ENCODE measurements at regions not wholly inside any gene's neighbourhood (a gene's known extent, or its start where the extent isn't known, plus 50 kb on each side); places are given as distances from the start of the nearest gene placed in this dataset.
"Not testable (repeated sequence)": the region's sequence is repeated elsewhere in the genome, so short reads cannot be mapped to it uniquely, and the experiment has no call there.

DNA sequence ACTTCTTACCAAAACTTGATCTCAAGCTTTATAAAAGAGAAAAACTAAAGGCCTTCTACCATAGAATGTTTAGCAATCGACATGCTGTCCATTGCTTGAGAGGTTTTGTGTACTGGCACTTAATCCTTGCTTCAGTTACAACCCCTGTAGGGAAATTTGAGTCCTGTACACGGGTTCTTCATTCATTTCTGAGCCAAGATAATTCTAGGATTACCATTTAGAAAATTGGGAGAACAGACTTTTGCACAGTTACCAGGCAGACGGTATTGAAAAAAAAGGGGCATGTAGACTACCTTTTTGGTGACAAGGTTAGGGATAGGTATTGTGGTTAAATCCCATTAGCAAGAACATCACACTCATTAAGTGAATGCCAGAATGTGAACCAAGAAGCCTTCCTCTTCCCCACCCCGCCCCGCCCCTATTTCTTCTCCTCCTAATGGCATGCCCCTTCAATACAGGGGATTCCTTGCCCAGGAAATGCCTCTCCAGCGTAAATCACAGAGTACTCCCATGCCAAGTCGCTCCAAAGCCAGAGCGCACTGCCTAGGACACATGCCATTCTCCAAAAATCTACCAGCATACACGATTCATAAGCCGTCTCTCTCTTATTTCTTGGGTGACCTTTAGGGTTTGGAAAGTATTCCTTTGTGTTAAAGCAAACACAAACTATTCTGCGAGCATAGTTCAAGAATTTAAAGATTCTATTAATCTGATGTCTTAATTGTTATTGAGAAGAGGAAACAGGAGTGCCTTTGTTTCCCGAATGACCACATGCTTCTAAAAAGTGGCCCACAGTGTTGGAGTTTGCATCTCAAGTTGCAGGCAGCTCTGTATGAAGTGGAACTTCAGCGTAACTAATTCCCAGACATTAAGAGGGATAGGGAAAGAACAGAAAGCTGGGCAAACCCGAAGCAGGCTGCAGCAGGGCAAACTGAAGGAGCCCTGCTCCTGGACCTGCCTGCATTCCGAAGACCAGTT is 164.0 kb upstream of the NR2F2 start:
- Histone ChIP-seq H3K9ac (ENCODE audit: low read length) (no peak overlapping the region), H3F3A (ENCODE audit: insufficient read depth, low read length) (no peaks in the 10 kb centered on the region), H3K4me1 (ENCODE audit: insufficient read depth, low read length, severe bottlenecking) (no peaks in the 10 kb centered on the region), H4K20me1 (ENCODE audit: insufficient read depth, low read length) (no peaks in the 10 kb centered on the region), H3K9me2 (ENCODE audit: low read depth, low read length) (no peaks in the 10 kb centered on the region), H3K27me3 (ENCODE audit: insufficient read depth, low read length) (no peaks in the 10 kb centered on the region), H2AFZ (ENCODE audit: low read length) (no peak overlapping the region), H3K9me3 (ENCODE audit: low read length) (no peaks in the 10 kb centered on the region), H3K4me3 (ENCODE audit: low read depth, low read length, poor library complexity, severe bottlenecking) (no peak overlapping the region), H3K27ac (ENCODE audit: low read depth, low read length, poor library complexity, severe bottlenecking) (no peak overlapping the region), H3K36me3 (ENCODE audit: insufficient read depth, low read length) (no peaks in the 10 kb centered on the region), H3K4me2 (ENCODE audit: low read length) (no peak overlapping the region), H3K79me2 (ENCODE audit: insufficient read depth, low read length) (no peaks in the 10 kb centered on the region)
- TF ChIP-seq, protein P1, sequence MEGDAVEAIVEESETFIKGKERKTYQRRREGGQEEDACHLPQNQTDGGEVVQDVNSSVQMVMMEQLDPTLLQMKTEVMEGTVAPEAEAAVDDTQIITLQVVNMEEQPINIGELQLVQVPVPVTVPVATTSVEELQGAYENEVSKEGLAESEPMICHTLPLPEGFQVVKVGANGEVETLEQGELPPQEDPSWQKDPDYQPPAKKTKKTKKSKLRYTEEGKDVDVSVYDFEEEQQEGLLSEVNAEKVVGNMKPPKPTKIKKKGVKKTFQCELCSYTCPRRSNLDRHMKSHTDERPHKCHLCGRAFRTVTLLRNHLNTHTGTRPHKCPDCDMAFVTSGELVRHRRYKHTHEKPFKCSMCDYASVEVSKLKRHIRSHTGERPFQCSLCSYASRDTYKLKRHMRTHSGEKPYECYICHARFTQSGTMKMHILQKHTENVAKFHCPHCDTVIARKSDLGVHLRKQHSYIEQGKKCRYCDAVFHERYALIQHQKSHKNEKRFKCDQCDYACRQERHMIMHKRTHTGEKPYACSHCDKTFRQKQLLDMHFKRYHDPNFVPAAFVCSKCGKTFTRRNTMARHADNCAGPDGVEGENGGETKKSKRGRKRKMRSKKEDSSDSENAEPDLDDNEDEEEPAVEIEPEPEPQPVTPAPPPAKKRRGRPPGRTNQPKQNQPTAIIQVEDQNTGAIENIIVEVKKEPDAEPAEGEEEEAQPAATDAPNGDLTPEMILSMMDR (IDR thresholded peaks at IDR 0.05; ENCODE audit: low read length) = no peak
- no peak for TF ChIP-seq EZH2 (IDR thresholded peaks at IDR 0.05; ENCODE audit: borderline replicate concordance, low read length)

DNA sequence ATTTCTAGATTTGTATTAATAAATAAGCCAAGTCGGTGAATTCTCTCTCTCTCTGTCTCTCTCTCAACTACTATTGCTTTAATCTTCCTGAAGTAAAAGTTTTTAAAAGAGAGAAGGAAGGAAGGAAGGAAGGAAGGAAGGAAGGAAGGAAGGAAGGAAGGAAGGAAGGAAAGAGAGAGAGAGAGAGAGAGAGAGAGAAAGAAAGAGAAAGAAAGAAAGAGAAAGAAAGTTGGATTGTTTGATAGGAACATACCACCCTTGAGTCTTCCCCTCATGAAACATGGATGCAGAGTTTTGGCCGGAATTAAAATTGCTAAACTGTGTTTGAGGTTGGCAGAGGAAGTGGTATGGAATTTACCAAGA is 159.9 kb upstream of the NR2F2 start:
- H3K27me3 ChIP-seq (ENCODE audit: insufficient read depth, low read length); H3F3A ChIP-seq (ENCODE audit: insufficient read depth, low read length); H3K4me1 ChIP-seq (ENCODE audit: insufficient read depth, low read length, severe bottlenecking); H4K20me1 ChIP-seq (ENCODE audit: insufficient read depth, low read length); H3K27ac ChIP-seq (ENCODE audit: low read depth, low read length, poor library complexity, severe bottlenecking); H3K36me3 ChIP-seq (ENCODE audit: insufficient read depth, low read length); H3K4me3 ChIP-seq (ENCODE audit: low read depth, low read length, poor library complexity, severe bottlenecking); H3K4me2 ChIP-seq (ENCODE audit: low read length); H3K9me2 ChIP-seq (ENCODE audit: low read depth, low read length); H3K9me3 ChIP-seq (ENCODE audit: low read length); H3K79me2 ChIP-seq (ENCODE audit: insufficient read depth, low read length); H2AFZ ChIP-seq (ENCODE audit: low read length); H3K9ac ChIP-seq (ENCODE audit: low read length): not testable (repeated sequence)

DNA sequence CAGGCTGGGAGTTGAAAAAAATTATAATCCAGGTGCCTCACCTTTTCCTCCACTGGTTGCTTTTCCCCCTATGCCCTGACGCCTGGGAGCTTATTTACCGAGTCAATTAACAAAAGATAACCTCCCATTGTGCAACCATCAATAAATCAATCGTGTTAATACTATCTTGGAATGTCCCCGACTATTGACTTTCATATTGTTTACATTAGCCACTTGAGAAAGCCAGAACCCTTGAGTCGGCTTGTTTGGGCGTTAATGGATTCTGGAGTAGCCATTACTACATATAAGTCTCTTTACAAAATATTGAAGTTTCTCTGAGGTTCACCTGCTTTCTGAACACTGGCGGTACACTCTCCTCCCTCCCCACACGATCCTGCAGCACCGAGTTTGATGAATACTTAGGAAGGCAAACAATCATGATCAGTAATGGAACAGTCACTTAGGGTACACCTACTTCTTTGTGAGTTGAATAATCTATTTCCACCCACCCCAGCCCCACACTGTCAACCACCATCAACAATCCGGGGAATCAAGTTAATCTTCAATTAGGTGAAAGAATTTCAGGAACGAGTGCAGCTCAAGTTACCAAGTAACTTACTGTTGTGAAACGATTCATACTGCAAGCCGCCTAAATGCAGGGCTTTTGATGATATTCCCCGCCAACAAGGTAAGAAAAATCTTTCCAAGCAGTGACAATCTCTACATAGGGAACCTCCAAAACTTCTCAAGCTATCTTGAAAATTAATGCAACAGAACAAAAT is 159.3 kb upstream of the NR2F2 start:
- TF ChIP-seq, protein P1 (IDR thresholded peaks at IDR 0.05; ENCODE audit: low read length) = no peak
- no peak for TF ChIP-seq EZH2 (IDR thresholded peaks at IDR 0.05; ENCODE audit: borderline replicate concordance, low read length)
- no peaks in the 10 kb centered on the region for H3F3A ChIP-seq (ENCODE audit: insufficient read depth, low read length)
- no peak overlapping the region for H3K4me3 ChIP-seq (ENCODE audit: low read depth, low read length, poor library complexity, severe bottlenecking)
- H3K4me2 ChIP-seq (ENCODE audit: low read length) = no peak overlapping the region
- H2AFZ ChIP-seq (ENCODE audit: low read length) = no peak overlapping the region
- no peaks in the 10 kb centered on the region for H3K9me2 ChIP-seq (ENCODE audit: low read depth, low read length)
- H3K36me3 ChIP-seq (ENCODE audit: insufficient read depth, low read length) = no peaks in the 10 kb centered on the region
- H4K20me1 ChIP-seq (ENCODE audit: insufficient read depth, low read length) = no peaks in the 10 kb centered on the region
- no peaks in the 10 kb centered on the region for H3K9me3 ChIP-seq (ENCODE audit: low read length)
- H3K27ac ChIP-seq (ENCODE audit: low read depth, low read length, poor library complexity, severe bottlenecking) = no peak overlapping the region
- no peak overlapping the region for H3K9ac ChIP-seq (ENCODE audit: low read length)
- H3K27me3 ChIP-seq (ENCODE audit: insufficient read depth, low read length) = no peaks in the 10 kb centered on the region
- no peaks in the 10 kb centered on the region for H3K4me1 ChIP-seq (ENCODE audit: insufficient read depth, low read length, severe bottlenecking)
- no peaks in the 10 kb centered on the region for H3K79me2 ChIP-seq (ENCODE audit: insufficient read depth, low read length)
